Breast epithelium (tissue), 3 donors: ENCODE measurements at regions not wholly inside any gene's neighbourhood (a gene's known extent, or its start where the extent isn't known, plus 50 kb on each side); places are given as distances from the start of the nearest gene placed in this dataset.

Experiments used
- POLR2A ChIP-seq: fragments of 450-650 bp; IDR thresholded peaks from one replicate; pipeline ENCODE4 v1.6.1; 2016; ENCODE audit warnings: antibody characterized with exemption, mild to moderate bottlenecking, moderate library complexity
- POLR2AphosphoS5 ChIP-seq, 3 donors: sonication (generic); formaldehyde crosslinking; IDR thresholded peaks; one replicate each; pipeline ENCODE4 v1.6.1; 2017; ENCODE audit warnings: antibody characterized with exemption in 3 of 3

GRCh38 chr10:78336402-78336791 is 302.7 kb downstream of the RPS24 start:
- TF ChIP-seq POLR2A (no peak), POLR2AphosphoS5 (IDR thresholded peaks at IDR 0.05) (no peak)
